GM18861 (cell line): ENCODE measurements at regions not wholly inside any gene's neighbourhood (a gene's known extent, or its start where the extent isn't known, plus 50 kb on each side); places are given as distances from the start of the nearest gene placed in this dataset.
"Not testable (repeated sequence)": the region's sequence is repeated elsewhere in the genome, so short reads cannot be mapped to it uniquely, and the experiment has no call there.

Source experiments
- ATAC-seq: cut with Tn5 transposase; IDR thresholded peaks from one replicate; pipeline ENCODE4 v1.9.1; 2021; ENCODE audit not compliant: unreplicated experiment

- ATAC-seq = no peak
Measured at GRCh38 chr13:76632401-76633044, 253.7 kb downstream of the KCTD12 start.

GRCh38 chr13:76630629-76631230 lies 255.5 kb downstream of the KCTD12 start:
- ATAC-seq = no peak

GRCh38 chr13:76622315-76623040 lies 263.7 kb downstream of the KCTD12 start:
- no peak for ATAC-seq

GRCh38 chr13:76621705-76622104 lies 264.5 kb downstream of the KCTD12 start:
- ATAC-seq = no peak

- no peak for ATAC-seq
Measured at GRCh38 chr13:76620036-76620435, 266.2 kb downstream of the KCTD12 start.

- ATAC-seq = no peak
Measured at GRCh38 chr13:76619631-76620030, 266.6 kb downstream of the KCTD12 start.

- ATAC-seq = no peak
Measured at GRCh38 chr13:76610819-76611415, 275.3 kb downstream of the KCTD12 start.

- no peak for ATAC-seq
Measured at GRCh38 chr13:76609643-76610042, 276.6 kb downstream of the KCTD12 start.

GRCh38 chr13:76607866-76608265 lies 278.3 kb downstream of the KCTD12 start:
- ATAC-seq = no peak

GRCh38 chr13:76600081-76600480 lies 286.1 kb downstream of the KCTD12 start:
- no peak for ATAC-seq

- no peak for ATAC-seq
Measured at GRCh38 chr13:76597868-76598267, 288.3 kb downstream of the KCTD12 start.

GRCh38 chr13:76596216-76596615 lies 290.0 kb downstream of the KCTD12 start:
- no peak for ATAC-seq

- ATAC-seq = no peak
Measured at GRCh38 chr13:76594435-76594834, 291.8 kb downstream of the KCTD12 start.

GRCh38 chr13:76586842-76587241 lies 299.4 kb downstream of the KCTD12 start:
- no peak for ATAC-seq

- ATAC-seq = no peak
Measured at GRCh38 chr13:76579701-76580100, 306.5 kb downstream of the KCTD12 start.

GRCh38 chr13:76575634-76576033 lies 310.6 kb downstream of the KCTD12 start:
- ATAC-seq = not testable (repeated sequence)

- ATAC-seq = no peak
Measured at GRCh38 chr13:76570510-76570971, 315.7 kb downstream of the KCTD12 start.

- no peak for ATAC-seq
Measured at GRCh38 chr13:76556627-76557026, 329.6 kb downstream of the KCTD12 start.

GRCh38 chr13:76552807-76553206 lies 333.4 kb downstream of the KCTD12 start:
- no peak for ATAC-seq

- no peak for ATAC-seq
Measured at GRCh38 chr13:76552041-76552772, 334.0 kb downstream of the KCTD12 start.

- no peak for ATAC-seq
Measured at GRCh38 chr13:76542176-76542575, 344.0 kb downstream of the KCTD12 start.
